ENCODE measurements at regions not wholly inside any gene's neighbourhood (a gene's known extent, or its start where the extent isn't known, plus 50 kb on each side); places are given as distances from the start of the nearest gene placed in this dataset.

DNA sequence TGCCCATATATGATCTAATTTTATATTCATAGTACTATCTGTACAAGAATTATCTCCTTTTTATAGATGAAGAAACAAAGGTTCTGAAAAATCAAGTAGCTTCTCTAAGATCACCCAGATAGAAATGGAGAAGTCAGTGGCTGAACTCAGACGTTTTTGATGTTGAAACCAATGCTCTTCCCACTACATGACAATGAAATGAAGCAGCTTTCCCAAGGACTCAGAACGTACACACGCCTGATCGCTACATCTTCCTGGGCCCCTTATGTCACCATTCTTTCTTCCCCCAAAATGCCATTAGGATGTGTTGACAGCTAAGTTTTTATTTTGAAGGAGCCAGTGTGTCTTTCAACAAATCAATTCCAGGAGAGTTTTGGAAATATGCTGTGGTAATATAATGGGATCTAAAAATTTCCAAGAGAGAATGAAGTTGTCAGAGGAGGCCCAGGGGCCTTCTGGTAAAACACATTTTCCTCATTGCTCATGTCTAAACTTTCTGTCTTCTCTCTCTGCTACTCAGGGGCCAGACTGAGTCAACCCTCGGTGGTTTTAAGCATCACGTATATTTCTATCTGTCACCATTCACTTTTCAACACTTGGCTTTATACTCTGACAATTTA is 98.1 kb upstream of the COL21A1 start:
- no peak for DNase-seq

DNA sequence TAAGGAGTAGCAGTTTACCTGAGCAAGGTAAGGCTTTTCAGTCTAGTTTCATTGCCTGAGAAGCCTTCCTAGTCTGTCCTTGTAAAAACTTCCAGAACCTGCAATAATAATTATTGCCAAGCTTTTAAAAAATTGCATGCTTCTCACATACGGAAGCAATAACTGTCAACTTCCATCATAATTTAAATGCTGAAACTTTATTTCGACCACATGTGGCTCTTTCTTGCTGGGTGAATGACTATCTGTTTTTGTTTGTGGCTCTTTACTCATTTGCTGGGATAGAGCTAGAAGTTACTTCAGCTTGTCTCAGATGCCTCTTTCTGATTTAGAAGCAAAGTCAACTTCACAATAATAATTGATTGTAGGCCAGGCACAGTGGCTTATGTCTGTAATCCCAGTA is 95.9 kb upstream of the COL21A1 start:
- DNase-seq = no peak

DNA sequence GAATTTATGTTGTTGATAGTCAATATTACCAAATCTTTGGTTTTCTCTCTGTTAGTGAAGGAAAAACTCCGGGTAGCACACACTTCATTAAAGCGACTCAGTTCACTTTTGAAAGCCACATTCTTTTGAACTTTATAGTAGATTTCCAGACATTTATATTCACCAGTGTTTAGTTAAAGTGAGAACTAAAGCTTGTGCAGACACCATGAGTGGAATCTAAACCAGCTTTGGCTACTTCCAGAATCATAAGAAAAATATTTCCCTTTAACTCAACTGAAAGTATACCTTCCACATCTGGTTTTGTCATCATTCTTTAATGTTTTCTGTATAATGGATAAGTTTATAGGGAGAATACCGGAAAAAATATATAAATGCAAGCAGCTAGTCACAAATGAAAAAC is 92.1 kb upstream of the COL21A1 start:
- DNase-seq = no peak

DNA sequence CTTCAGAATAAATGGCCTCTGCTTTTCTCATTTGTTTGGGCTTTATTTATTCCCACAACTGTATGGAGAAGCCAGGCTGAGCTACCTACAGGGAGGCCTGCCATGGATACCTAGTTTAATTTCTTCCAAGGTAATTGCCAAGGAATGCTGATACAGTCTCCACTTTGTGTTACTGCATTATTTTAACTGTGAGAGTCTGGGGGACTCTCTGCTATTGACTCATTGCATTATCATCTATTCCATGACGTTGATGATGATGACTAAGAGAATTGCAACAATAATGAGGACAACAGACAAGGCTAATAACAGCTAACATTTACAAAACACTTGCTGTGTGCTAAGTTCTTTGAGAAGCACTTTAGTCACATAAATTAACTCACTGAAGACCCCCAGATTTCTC is 88.3 kb upstream of the COL21A1 start:
- DNase-seq = no peak

DNA sequence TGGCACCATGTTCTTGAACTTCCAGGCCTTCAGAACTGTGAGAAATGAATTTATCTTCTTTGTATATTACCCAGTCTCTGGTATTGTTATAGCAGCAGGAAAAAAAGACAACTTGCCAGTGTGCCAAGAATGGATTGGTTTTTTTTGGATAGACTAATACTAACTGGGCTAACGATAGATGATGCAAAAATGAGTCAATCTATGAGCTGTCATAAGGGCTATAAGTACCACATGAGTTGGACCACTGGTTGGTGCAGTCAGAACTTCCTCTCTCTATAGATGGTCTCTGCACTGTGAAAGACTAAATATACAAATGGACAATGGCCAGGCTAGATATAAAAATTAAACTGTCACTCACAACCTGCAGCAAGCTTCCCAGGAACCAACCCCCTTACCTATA is 87.6 kb upstream of the COL21A1 start:
- no peak for DNase-seq

DNA sequence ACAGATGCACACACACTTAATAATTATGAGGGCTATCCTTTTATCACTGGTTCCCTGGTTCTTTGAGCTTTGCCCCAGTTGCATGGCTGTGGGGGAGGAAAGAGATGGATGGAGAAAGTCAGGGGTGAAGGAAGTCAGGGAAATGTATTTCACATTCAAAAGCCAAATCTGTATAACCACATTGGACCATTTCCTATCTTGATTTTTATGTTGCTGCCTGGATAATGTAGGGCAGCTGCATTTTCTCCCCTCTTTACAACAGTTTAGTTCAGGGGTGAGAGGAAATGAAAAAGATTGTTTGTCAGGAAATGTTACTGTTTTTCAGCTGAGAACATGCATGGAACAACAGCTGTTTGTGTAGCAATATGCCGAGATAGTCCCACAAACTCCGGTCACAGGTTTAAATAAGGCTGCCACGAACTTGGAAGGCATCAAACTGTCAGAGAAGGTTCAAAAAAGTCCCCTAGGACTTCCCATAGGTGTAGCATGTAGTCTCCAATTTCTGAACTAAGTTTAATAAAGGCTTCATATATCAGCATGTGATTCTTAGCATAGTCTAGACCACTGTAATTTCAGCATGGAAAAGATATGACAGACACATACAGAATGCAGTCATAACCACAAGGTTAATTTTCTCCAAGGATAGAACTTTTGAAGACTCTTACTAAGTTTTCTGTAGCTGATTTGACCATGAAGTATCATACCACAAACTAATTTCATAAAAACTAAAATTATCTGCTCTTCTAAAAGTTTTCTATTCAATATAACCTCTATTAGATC is 82.1 kb upstream of the COL21A1 start:
- no peak for DNase-seq

DNA sequence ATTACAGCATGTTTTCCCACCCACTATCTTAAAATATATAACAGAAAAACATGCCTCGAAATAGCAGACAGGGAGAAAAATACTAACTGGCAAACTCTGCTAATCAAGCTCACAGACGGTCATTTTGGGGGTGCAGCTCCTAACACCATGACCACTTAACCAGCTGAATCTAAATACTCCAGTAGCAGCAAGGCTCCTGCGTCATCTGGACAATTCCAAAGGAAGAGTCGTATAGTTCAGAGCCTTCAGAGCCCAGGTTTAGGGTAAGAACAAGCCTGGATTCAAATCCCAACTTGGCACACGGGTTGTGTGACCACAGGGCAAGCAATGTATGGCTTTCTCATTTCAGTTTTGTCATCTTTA is 81.3 kb upstream of the COL21A1 start:
- DNase-seq = no peak

DNA sequence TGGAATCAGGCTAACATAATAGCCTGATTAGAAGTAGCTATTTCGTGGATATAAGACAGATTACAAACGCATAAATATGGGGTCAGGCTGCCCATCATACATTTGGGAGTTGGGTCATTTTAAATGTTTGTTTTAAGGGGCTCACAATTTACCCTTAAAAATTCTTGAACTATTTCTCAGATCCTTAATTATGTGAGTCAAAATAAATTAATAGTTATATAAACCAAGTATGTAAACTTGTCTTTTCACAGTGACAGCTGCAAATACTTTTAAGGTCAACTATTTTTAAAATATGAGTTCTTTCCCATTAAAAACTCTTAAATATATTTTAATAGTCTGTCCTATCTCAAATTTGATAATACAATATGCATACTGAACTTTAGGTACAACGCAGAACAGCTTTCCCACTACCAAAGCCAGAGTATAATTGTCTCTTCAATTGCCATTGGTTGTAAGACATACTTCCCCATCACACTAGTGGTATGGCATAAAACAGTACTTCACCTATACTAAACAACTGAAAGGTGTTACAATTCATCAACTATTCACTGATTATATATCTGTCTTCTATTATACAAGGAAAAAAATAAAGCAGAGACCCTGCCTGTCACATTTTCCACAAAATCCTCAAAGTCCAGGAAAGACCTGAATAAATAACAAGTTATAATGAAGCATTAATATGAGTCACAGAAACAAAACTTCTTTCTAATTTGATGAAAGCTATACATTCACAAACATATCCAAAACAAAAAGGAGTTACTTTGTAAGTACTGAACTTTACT is 80.8 kb upstream of the COL21A1 start:
- DNase-seq = no peak

DNA sequence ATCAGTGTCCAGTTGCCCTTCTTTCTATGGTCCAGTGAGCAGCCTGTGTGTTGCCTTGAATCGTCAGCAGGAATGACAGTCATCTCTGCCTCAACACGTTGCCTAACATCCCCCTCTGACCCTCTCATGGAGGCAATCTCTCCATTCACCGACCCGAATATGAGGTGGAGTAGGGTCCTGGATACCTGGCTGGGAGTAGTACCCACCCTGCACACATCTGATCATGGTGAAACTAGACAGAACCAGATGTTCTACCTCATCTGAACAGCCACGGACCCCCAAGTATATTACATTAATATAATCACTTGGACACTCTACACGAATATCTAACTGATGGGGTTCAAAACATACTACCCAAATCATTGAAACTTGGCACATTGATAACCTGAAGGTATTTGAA is 77.0 kb upstream of the COL21A1 start:
- DNase-seq = no peak

DNA sequence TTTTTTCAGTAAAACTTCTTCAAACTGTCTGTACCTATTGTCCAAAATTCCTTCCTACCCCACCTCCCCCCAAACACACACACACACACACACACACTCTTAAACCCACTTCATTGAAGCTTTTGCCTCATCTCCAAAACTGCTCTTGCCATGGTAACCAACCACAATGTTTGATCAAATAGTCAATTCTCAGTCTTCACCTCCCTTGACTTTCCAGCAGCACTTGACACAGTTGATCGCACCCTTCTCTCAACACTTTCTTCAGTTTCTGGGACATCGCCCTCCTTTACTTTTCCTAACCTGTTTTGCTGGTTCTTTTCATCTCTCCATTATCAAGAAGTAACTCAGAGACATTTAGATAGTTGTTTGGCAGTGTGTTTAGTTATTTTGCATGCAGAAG is 71.5 kb upstream of the COL21A1 start:
- no peak for DNase-seq

DNA sequence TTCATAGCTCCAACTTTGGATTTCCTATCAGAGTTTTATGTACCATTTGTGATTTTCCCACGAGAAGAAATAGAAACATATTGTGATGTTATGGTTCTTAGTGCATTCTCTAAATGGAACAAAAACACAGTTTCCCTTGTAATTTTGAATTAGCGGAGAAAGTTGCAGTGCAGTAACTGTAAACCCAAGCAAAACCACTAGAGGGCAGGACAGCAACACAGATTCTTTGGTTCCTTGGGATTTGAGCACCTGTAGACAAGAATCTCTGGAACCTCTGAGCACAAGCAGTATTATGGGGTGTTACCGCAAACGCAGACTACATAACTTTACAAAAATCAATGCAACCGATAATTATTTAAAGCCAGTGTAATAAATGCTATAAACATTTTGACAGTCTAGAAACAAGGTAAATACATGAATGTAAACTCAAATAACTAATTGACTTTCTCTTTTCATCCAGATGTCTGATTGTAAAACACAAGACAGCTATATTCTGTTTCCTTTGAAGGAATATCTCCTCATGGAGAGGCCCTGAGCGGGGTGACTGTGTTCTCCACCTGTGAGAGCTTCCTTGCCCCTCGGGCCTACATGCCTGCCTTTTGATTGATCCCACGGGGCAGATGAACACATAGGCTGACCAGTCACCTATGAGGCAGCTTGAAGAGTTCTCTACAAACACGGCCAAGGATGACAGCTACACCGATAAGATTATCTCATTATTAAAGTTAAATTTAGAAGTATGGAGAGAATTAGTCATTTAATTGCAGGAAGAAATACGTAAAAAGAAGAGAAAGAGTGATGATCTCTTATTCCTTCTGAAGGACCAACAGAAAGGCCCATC is 67.5 kb upstream of the COL21A1 start:
- no peak for DNase-seq

DNA sequence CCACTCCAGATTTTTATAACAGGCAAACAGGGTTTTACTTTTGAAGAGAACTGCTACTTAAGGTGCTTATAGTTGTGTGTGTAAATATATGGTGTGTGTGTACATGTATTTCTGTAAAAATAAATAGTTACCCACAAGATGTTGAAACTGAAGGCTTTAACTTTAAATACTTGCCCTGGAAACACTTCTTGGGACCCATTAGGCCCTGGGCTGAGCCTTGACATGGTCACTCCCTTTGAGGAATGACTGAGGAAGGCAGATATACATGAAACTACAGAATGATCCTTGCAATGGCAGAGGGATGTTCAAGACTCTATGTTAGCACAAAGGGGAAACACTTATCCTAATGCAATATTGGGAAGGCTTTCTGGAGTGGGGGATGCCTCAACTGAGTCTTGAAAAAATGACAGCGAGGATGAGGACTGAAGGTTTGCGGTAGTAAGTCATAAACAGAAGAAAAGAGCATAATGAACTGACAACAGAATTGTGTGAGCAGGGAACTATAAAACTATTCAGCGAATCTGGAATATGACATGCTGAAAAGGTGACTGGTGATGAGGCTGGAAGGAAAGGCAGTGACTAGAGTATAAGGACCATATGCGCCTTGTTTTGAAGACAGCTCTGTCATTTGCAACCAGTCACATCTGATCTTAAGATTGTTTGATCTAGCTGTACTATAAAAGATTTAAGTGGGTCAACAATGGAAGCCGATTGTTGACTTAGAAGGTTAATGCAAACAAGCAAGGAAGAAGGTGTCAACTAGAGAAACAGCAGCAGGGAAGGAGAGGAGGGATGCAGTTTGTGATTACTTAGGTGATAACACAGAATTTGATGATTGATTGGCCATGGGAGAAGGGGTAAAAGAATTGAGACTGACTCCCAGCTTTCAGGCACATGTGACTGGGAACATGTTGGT is 64.4 kb upstream of the COL21A1 start:
- DNase-seq = no peak

DNA sequence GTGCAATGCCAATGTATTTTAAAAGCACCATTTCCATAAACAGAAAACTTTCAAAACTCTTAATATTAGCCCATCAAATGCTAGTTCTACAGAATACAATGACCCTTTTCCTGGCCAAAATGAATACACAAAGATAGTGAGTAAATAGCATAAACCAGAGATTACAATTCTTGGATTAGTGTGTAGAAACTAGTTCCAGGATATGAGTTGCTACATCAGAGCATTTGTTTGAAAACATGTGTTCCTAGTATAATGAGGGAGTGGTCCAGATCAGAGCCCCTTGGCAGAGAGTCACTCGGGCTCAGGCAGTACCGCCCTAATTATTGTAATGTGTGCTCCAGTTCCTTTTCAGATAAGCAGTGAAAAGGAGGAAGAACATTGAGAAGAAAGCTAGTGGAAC is 63.7 kb upstream of the COL21A1 start:
- no peak for DNase-seq

DNA sequence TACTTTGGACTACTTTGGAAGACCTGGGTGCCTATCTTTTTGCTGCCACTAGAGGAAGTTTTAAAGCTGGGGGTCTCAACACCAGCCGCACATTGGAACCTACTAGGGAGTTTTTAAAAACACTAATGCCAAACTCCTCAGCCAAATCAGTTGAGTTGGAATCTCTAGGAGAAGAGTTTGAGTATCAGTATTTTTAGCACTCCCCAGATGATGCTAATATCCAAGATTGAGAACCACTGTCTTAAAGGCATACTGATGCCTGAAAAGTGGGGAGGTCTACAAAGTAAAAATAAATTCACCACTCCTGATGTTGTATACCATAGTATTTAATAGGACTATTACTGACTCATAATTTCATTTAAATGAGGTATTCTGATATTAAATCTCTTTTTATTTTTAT is 62.9 kb upstream of the COL21A1 start:
- DNase-seq = no peak

DNA sequence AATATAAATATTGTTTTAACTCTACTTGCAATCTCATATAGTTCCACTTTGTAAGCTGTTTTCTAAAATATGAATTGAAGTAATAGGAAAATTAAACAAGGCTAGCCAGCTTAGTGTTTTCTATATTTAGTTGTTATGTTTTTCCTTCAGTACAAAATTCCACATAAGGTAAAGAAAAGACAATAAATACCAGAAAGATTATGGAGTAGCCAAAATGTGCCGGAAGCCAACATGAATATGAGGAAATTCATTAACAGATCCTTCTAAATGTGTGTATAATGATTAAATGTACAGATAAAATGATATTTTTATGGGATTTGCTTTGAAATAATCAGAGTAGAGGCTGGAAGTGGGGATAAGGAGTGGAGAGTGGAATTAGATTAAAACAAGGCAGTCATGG is 52.5 kb upstream of the COL21A1 start:
- no peak for DNase-seq

DNA sequence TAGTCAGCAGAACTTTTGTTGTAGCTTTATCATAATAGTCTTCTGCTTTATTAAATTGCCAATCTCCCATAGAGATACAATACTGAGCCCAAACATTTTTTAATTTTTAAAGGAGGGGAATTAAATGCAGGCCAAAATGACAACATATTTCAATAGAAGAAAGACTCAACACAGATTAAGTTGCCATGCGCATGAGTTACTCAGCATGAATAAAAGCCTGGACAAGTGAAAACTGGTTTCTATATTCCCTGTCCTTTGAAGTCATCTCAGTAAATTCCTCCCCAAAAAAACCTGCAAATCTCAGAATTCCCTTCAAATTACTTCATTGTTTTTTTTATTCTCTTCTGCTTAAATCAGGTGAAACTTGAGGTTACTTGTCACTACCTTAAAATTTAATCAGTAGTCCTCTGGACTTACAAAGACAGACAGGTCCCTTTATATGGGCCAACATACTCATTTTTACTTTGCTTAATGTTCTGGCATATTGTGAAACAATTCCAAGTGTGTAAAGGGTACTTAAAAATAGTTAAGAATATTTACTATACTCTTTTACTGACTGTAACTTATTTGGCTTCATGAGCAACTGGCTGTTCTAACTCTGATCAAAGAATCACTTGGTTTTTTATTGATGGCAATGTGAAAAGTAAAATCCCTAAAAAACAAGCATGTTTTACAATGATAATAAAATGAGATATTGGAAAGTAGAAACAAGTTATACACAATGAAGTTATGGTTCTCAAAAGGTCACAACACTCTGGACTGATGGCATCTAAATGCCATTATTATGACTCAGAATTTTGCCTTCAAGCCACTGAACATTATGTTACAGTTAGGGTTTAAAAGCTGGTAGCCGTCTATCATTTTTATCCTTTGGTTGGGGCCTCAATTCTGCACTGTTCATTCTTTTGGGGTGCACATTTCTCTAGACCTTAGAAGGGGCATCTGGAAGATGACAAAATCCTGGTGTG is 49.9 kb upstream of the COL21A1 start:
- no peak for DNase-seq
